Sigmoid colon (tissue), 6 donors: ENCODE measurements at regions not wholly inside any gene's neighbourhood (a gene's known extent, or its start where the extent isn't known, plus 50 kb on each side); places are given as distances from the start of the nearest gene placed in this dataset.

Experiments
- DNase-seq: peaks from one replicate; pipeline ENCODE4 v3.0.0-alpha.2; 2019
- H3K27ac ChIP-seq, 4 donors: fragments of 200-600 bp; sonication (generic); one replicate each; pipeline ENCODE4 v1.5.1; 2016 to 2019; ENCODE audit warnings: mild to moderate bottlenecking in 1 of 4
- H3K27me3 ChIP-seq, 3 donors: fragments of 200-600 bp; sonication (generic); one replicate each; pipeline ENCODE4 v1.5.1; 2019; ENCODE audit warnings: mild to moderate bottlenecking in 1 of 3
- H3K36me3 ChIP-seq, 4 donors: fragments of 200-600 bp; sonication (generic); one replicate each; pipeline ENCODE4 v1.5.1; 2016 to 2019
- H3K4me1 ChIP-seq, 4 donors: fragments of 200-600 bp; sonication (generic); one replicate each; pipeline ENCODE4 v1.5.1; 2017 to 2019
- H3K4me3 ChIP-seq, 4 donors: fragments of 200-600 bp; sonication (generic); one replicate each; pipeline ENCODE4 v1.5.1; 2017 to 2019; ENCODE audit warnings: mild to moderate bottlenecking in 2 of 4, moderate library complexity in 1 of 4
- H3K9me3 ChIP-seq, 4 donors: fragments of 200-600 bp in 3 of 4; sonication (generic) in 3 of 4; one replicate each; pipeline versions ENCODE4 v1.5.1 to v1.6.1; 2013 to 2019
- CTCF ChIP-seq, 4 experiments: fragments of 450-650 bp in 3 of 4; fragments of 200-600 bp in 1 of 4; IDR thresholded peaks; one replicate each; pipeline ENCODE4 v1.5.1; 2016 to 2019; ENCODE audit warnings: antibody characterized with exemption in 4 of 4, mild to moderate bottlenecking in 3 of 4, moderate library complexity in 2 of 4
- EP300 ChIP-seq, 4 donors: sonication (generic); formaldehyde crosslinking; IDR thresholded peaks; one replicate each; pipeline ENCODE4 v1.6.1; 2017; ENCODE audit warnings: antibody characterized with exemption in 4 of 4
- POLR2A ChIP-seq, 2 donors: fragments of 450-650 bp; IDR thresholded peaks; one replicate each; pipeline ENCODE4 v1.6.1; 2016; ENCODE audit warnings: antibody characterized with exemption in 2 of 2, mild to moderate bottlenecking in 2 of 2, moderate library complexity in 2 of 2
- POLR2AphosphoS5 ChIP-seq, 4 donors: sonication (generic); formaldehyde crosslinking; IDR thresholded peaks; one replicate each; pipeline ENCODE4 v1.6.1; 2017; ENCODE audit warnings: antibody characterized with exemption in 4 of 4
- WGBS, 2 donors: extraction: QIAGEN DNeasy Blood & Tissue Kit; methylation state at CpG; one replicate each; pipeline ENCODE4 v1.1.7; 2013; 5-methylcytosine and 5-hydroxymethylcytosine counted together
- intact Hi-C: fragments of 100-400 bp; cut with DNase I; formaldehyde crosslinking; loops from one replicate; pipeline ENCODE4 v1.15.1; 2023
- donor health status: healthy with polysubstance abuse.
- donor health status: healthy.

- no peak overlapping the region for H3K27ac ChIP-seq
- intact Hi-C loops: no loop called here
- peaks cover 0 to 10% (median 2%) of the 10 kb centered on the region in 4 donors for H3K4me1 ChIP-seq
- no peaks in the 10 kb centered on the region for H3K9me3 ChIP-seq
- no peaks in the 10 kb centered on the region for H3K36me3 ChIP-seq
- no peak for DNase-seq
- WGBS, 2 donors: 86 to 92% methylated on average over 11 of the region's 11 CpGs
- no peaks in the 10 kb centered on the region for H3K27me3 ChIP-seq
- no peak for TF ChIP-seq CTCF (IDR thresholded peaks at IDR 0.05)
- no peak for TF ChIP-seq EP300 (IDR thresholded peaks at IDR 0.05)
- TF ChIP-seq POLR2A (IDR thresholded peaks at IDR 0.05): no peak
- no peak for TF ChIP-seq POLR2AphosphoS5 (IDR thresholded peaks at IDR 0.05)
- no peak overlapping the region for H3K4me3 ChIP-seq
Observed at GRCh38 chr5:38166832-38167231, 91.5 kb upstream of the EGFLAM start.

- Histone ChIP-seq H3K27ac (no peak overlapping the region), H3K9me3 (no peaks in the 10 kb centered on the region), H3K4me1 (peaks cover 0 to 10% (median 2%) of the 10 kb centered on the region in 4 donors), H3K27me3 (no peaks in the 10 kb centered on the region), H3K36me3 (no peaks in the 10 kb centered on the region), H3K4me3 (no peak overlapping the region)
- intact Hi-C loops: no loop called here
- 91 to 96% methylated on average over 12 of the region's 12 CpGs for WGBS, 2 donors
- TF ChIP-seq EP300 (IDR thresholded peaks at IDR 0.05) (no peak), POLR2A (IDR thresholded peaks at IDR 0.05) (no peak), CTCF (IDR thresholded peaks at IDR 0.05) (no peak), POLR2AphosphoS5 (IDR thresholded peaks at IDR 0.05) (no peak)
- no peak for DNase-seq
Observed at GRCh38 chr5:38165435-38165834, 92.9 kb upstream of the EGFLAM start.

GRCh38 chr5:38164776-38165399 is 93.5 kb upstream of the EGFLAM start:
- Histone ChIP-seq H3K4me3 (no peak overlapping the region), H3K36me3 (no peaks in the 10 kb centered on the region), H3K27ac (no peak overlapping the region), H3K4me1 (peaks cover 0 to 10% (median 2%) of the 10 kb centered on the region in 4 donors), H3K27me3 (no peaks in the 10 kb centered on the region), H3K9me3 (no peaks in the 10 kb centered on the region)
- intact Hi-C loops: no loop called here
- TF ChIP-seq EP300 (IDR thresholded peaks at IDR 0.05): no peak
- TF ChIP-seq CTCF (IDR thresholded peaks at IDR 0.05): no peak
- no peak for TF ChIP-seq POLR2AphosphoS5 (IDR thresholded peaks at IDR 0.05)
- no peak for TF ChIP-seq POLR2A (IDR thresholded peaks at IDR 0.05)
- no peak for DNase-seq
- 37 to 56% methylated on average over 4 of the region's 4 CpGs for WGBS, 2 donors

- no peak overlapping the region for H3K27ac ChIP-seq
- H3K36me3 ChIP-seq: no peaks in the 10 kb centered on the region
- H3K27me3 ChIP-seq: no peaks in the 10 kb centered on the region
- H3K9me3 ChIP-seq: no peaks in the 10 kb centered on the region
- no peak for DNase-seq
- WGBS, 2 donors: 45 to 74% methylated on average over 4 of the region's 4 CpGs
- TF ChIP-seq POLR2AphosphoS5 (IDR thresholded peaks at IDR 0.05) (no peak), POLR2A (IDR thresholded peaks at IDR 0.05) (no peak), CTCF (IDR thresholded peaks at IDR 0.05) (no peak), EP300 (IDR thresholded peaks at IDR 0.05) (no peak)
- H3K4me3 ChIP-seq: no peak overlapping the region
- intact Hi-C loops: no loop called here
- H3K4me1 ChIP-seq: peaks cover 0 to 10% (median 2%) of the 10 kb centered on the region in 4 donors
Observed at GRCh38 chr5:38163636-38164237, 94.6 kb upstream of the EGFLAM start.
